Brain microvascular endothelial cell (primary cell): ENCODE measurements at regions not wholly inside any gene's neighbourhood (a gene's known extent, or its start where the extent isn't known, plus 50 kb on each side); places are given as distances from the start of the nearest gene placed in this dataset.

ENCODE experiments used
- DNase-seq: peaks from one replicate; pipeline ENCODE4 v3.0.0-alpha.2; 2020
- H3K27ac ChIP-seq: fragments of 250-450 bp; sonication (Bioruptor Pico); 2 replicates; pipeline ENCODE4 v1.5.1; 2020; ENCODE audit warnings: mild to moderate bottlenecking, moderate library complexity
- H3K27me3 ChIP-seq: fragments of 250-450 bp; sonication (Bioruptor Pico); replicated peaks from 2 replicates; pipeline ENCODE4 v1.5.1; 2020; ENCODE audit warnings: mild to moderate bottlenecking
- H3K36me3 ChIP-seq: fragments of 250-450 bp; sonication (Bioruptor Pico); replicated peaks from 2 replicates; pipeline ENCODE4 v1.5.1; 2020; ENCODE audit warnings: mild to moderate bottlenecking
- H3K4me3 ChIP-seq: 2 replicates; pipeline ENCODE4 v1.5.1; 2011; ENCODE audit warnings: low read depth, mild to moderate bottlenecking, control low read depth, low read length, moderate library complexity
- CTCF ChIP-seq: IDR thresholded peaks from 2 replicates; pipeline ENCODE4 v1.5.1; 2011; ENCODE audit warnings: low read depth, mild to moderate bottlenecking, moderate library complexity, low read length, control low read depth, inconsistent platforms; ENCODE audit errors: missing control alignments
- in situ Hi-C: cut with HindIII; loops from 2 replicates; pipeline ENCODE4 v1.10.0; 2017; ENCODE audit warnings: low sequenced_read_pairs, low pct_ligation_motif_present

GRCh38 chr5:8329773-8330172 is 460.8 kb downstream of the MTRR start:
- DNase-seq = peak; percentile 14
- H3K4me3 ChIP-seq = no peak overlapping the region

GRCh38 chr5:8332666-8333445 is 463.9 kb downstream of the MTRR start:
- TF ChIP-seq CTCF = no peak
- Histone ChIP-seq H3K36me3 (no peaks in the 10 kb centered on the region), H3K27me3 (no peaks in the 10 kb centered on the region), H3K27ac (no peak overlapping the region), H3K4me3 (no peak overlapping the region)
- DNase-seq = no peak
- in situ Hi-C loops = no loop called here

More at GRCh38 chr5:8329773-8330172, 460.8 kb downstream of the MTRR start:
- TF ChIP-seq CTCF = no peak
- no peaks in the 10 kb centered on the region for H3K36me3 ChIP-seq
- no peaks in the 10 kb centered on the region for H3K27me3 ChIP-seq
- in situ Hi-C loops = no loop called here
- no peak overlapping the region for H3K27ac ChIP-seq

- TF ChIP-seq CTCF = no peak
- DNase-seq = no peak
- Histone ChIP-seq H3K36me3 (no peaks in the 10 kb centered on the region), H3K27ac (no peak overlapping the region), H3K4me3 (no peak overlapping the region), H3K27me3 (no peaks in the 10 kb centered on the region)
- in situ Hi-C loops = no loop called here
Observed at GRCh38 chr5:8333485-8333884, 464.5 kb downstream of the MTRR start.

GRCh38 chr5:8333977-8334376 is 465.0 kb downstream of the MTRR start:
- TF ChIP-seq CTCF = no peak

GRCh38 chr5:8340261-8340660 is 471.3 kb downstream of the MTRR start:
- Histone ChIP-seq H3K36me3 (no peaks in the 10 kb centered on the region), H3K27ac (peak overlapping the region; percentile 37), H3K27me3 (no peaks in the 10 kb centered on the region), H3K4me3 (no peak overlapping the region)
- TF ChIP-seq CTCF = no peak
- in situ Hi-C loops = no loop called here
- no peak for DNase-seq

More at GRCh38 chr5:8333977-8334376, 465.0 kb downstream of the MTRR start:
- in situ Hi-C loops = no loop called here
- Histone ChIP-seq H3K36me3 (no peaks in the 10 kb centered on the region), H3K27ac (no peak overlapping the region), H3K4me3 (no peak overlapping the region), H3K27me3 (no peaks in the 10 kb centered on the region)
- no peak for DNase-seq
